Ishikawa (cell line): ENCODE measurements at regions not wholly inside any gene's neighbourhood (a gene's known extent, or its start where the extent isn't known, plus 50 kb on each side); places are given as distances from the start of the nearest gene placed in this dataset.

ENCODE experiments used
- CEBPB ChIP-seq: IDR thresholded peaks from 2 replicates; pipeline ENCODE4 v1.6.1; 2012
- CREB1 ChIP-seq: IDR thresholded peaks from 2 replicates; pipeline ENCODE4 v1.6.1; 2012; ENCODE audit warnings: low read depth
- EGR1 ChIP-seq: IDR thresholded peaks from 2 replicates; pipeline ENCODE4 v1.6.1; 2012
- EP300 ChIP-seq: IDR thresholded peaks from 2 replicates; pipeline ENCODE4 v1.6.1; 2012; ENCODE audit warnings: borderline replicate concordance
- FOXM1 ChIP-seq: IDR thresholded peaks from 2 replicates; pipeline ENCODE4 v1.6.1; 2012; ENCODE audit warnings: low read depth, borderline replicate concordance
- MAX ChIP-seq: IDR thresholded peaks from 2 replicates; pipeline ENCODE4 v1.6.1; 2012
- RAD21 ChIP-seq: IDR thresholded peaks from 2 replicates; pipeline ENCODE4 v1.6.1; 2012; ENCODE audit warnings: low read depth
- REST ChIP-seq: IDR thresholded peaks from 2 replicates; pipeline ENCODE4 v1.6.1; 2012; ENCODE audit warnings: low read depth, mild to moderate bottlenecking
- TAF1 ChIP-seq: IDR thresholded peaks from 2 replicates; pipeline ENCODE4 v1.6.1; 2012; ENCODE audit warnings: low read depth, mild to moderate bottlenecking
- TEAD4 ChIP-seq: IDR thresholded peaks from 2 replicates; pipeline ENCODE4 v1.6.1; 2012
- YY1 ChIP-seq: IDR thresholded peaks from 2 replicates; pipeline ENCODE4 v1.6.1; 2012; ENCODE audit warnings: low read depth
- ZBTB7A ChIP-seq: IDR thresholded peaks from 2 replicates; pipeline ENCODE4 v1.6.1; 2012; ENCODE audit warnings: low read depth
- TF ChIP-seq, protein P1 (sequence below): IDR thresholded peaks from 2 replicates; pipeline ENCODE4 v1.6.1; 2012

DNA sequence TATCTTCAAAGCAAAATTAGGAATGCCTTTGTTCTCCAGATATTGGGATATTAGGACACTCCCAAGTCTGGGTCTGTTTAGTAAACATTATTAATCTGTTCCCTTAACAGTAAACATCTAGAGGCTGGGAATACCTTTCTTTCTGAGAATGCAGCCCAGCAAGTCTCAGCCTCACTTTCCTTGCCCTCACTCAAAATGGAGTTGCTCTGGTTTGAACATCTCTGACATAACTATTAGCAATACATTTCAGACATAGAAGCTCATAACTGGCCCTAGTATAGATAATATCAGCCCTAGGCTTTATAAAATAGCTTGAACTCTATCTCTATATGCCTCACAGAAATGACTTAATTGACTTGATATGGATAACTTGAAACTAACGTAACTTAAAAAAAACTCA is 299.8 kb downstream of the SPATA18 start:
- TF ChIP-seq TAF1 = no peak
- TF ChIP-seq CREB1 = no peak
- no peak for TF ChIP-seq TEAD4
- no peak for TF ChIP-seq YY1
- no peak for TF ChIP-seq FOXM1
- no peak for TF ChIP-seq REST
- TF ChIP-seq ZBTB7A = no peak
- TF ChIP-seq RAD21 = no peak
- no peak for TF ChIP-seq MAX
- TF ChIP-seq CEBPB = no peak
- TF ChIP-seq, protein P1, sequence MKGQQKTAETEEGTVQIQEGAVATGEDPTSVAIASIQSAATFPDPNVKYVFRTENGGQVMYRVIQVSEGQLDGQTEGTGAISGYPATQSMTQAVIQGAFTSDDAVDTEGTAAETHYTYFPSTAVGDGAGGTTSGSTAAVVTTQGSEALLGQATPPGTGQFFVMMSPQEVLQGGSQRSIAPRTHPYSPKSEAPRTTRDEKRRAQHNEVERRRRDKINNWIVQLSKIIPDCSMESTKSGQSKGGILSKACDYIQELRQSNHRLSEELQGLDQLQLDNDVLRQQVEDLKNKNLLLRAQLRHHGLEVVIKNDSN = no peak
- no peak for TF ChIP-seq EGR1
- TF ChIP-seq EP300 = no peak
